WTC11 (cell line): ENCODE measurements at regions not wholly inside any gene's neighbourhood (a gene's known extent, or its start where the extent isn't known, plus 50 kb on each side); places are given as distances from the start of the nearest gene placed in this dataset.

Experiments used
- ATAC-seq: fragments of 200-7000 bp; cut with Tn5 transposase; 2 replicates; pipeline ENCODE4 v1.10.0; 2021; ENCODE audit warnings: mild to moderate bottlenecking, moderate library complexity
- CTCF ChIA-PET: fragments of 300-600 bp; sonication (Branson Sonifier 250); formaldehyde crosslinking; loops from one replicate; lab custom pipeline; 2021; ENCODE audit warnings: antibody characterized with exemption; lab: Charles Lee
- POLR2A ChIA-PET: fragments of 350-600 bp; sonication (Branson Sonifier 250); formaldehyde crosslinking; loops from one replicate; lab custom pipeline; 2021; ENCODE audit warnings: antibody characterized with exemption; lab: Charles Lee
- DNase-seq: peaks from one replicate; pipeline ENCODE4 v3.0.0; 2021; ENCODE audit warnings: low spot score
- H3K27ac Mint-ChIP-seq: 2 replicates; pipeline ENCODE4 v1.8.0; 2021; ENCODE audit warnings: mixed read lengths
- H3K27me3 Mint-ChIP-seq: 2 replicates; pipeline ENCODE4 v1.8.0; 2021; ENCODE audit warnings: low read depth, mild to moderate bottlenecking, moderate library complexity, mixed read lengths
- H3K36me3 Mint-ChIP-seq: 2 replicates; pipeline ENCODE4 v1.8.0; 2021; ENCODE audit warnings: mixed read lengths
- H3K4me1 Mint-ChIP-seq: 2 replicates; pipeline ENCODE4 v1.8.0; 2022; ENCODE audit warnings: mixed read lengths
- H3K4me3 Mint-ChIP-seq: 2 replicates; pipeline ENCODE4 v1.8.0; 2021; ENCODE audit warnings: mild to moderate bottlenecking, moderate library complexity, mixed read lengths
- H3K9me3 Mint-ChIP-seq: 2 replicates; pipeline ENCODE4 v1.8.0; 2021; ENCODE audit warnings: mixed read lengths
- AR ChIP-seq: fragments of 250-450 bp; sonication (Bioruptor Pico); IDR thresholded peaks from 2 replicates; pipeline ENCODE4 v1.9.0; 2021; ENCODE audit warnings: mild to moderate bottlenecking
- ATF3 ChIP-seq: sonication (generic); formaldehyde crosslinking; conservative IDR thresholded peaks from 2 replicates; pipeline ENCODE4 v1.8.1; 2022; ENCODE audit warnings: mild to moderate bottlenecking, missing genetic modification reagents
- ATF6 ChIP-seq: sonication (generic); formaldehyde crosslinking; IDR thresholded peaks from 2 replicates; pipeline ENCODE4 v1.8.1; 2023; ENCODE audit warnings: mild to moderate bottlenecking, missing genetic modification reagents
- E2F4 ChIP-seq: sonication (generic); formaldehyde crosslinking; IDR thresholded peaks from 2 replicates; pipeline ENCODE4 v1.8.1; 2022; ENCODE audit warnings: low read depth, mild to moderate bottlenecking, moderate library complexity, missing genetic modification reagents, borderline replicate concordance
- ETV6 ChIP-seq: sonication (generic); formaldehyde crosslinking; IDR thresholded peaks from 2 replicates; pipeline ENCODE4 v1.8.1; 2022; ENCODE audit warnings: mild to moderate bottlenecking, missing genetic modification reagents
- GTF2I ChIP-seq: fragments of 250-450 bp; sonication (Bioruptor Pico); conservative IDR thresholded peaks from 2 replicates; pipeline ENCODE4 v1.4.0; 2021; ENCODE audit warnings: mild to moderate bottlenecking
- HMGA2 ChIP-seq: fragments of 250-450 bp; sonication (Bioruptor Pico); IDR thresholded peaks from 2 replicates; pipeline ENCODE4 v1.4.0; 2021; ENCODE audit warnings: mild to moderate bottlenecking, moderate library complexity
- IRF1 ChIP-seq: sonication (generic); formaldehyde crosslinking; IDR thresholded peaks from 2 replicates; pipeline ENCODE4 v1.8.0; 2023; ENCODE audit warnings: missing genetic modification reagents
- JAZF1 ChIP-seq: fragments of 250-450 bp; sonication (Bioruptor Pico); IDR thresholded peaks from 2 replicates; pipeline ENCODE4 v1.9.0; 2021; ENCODE audit warnings: moderate library complexity, mild to moderate bottlenecking, inconsistent platforms
- KAT7 ChIP-seq: sonication (generic); formaldehyde crosslinking; IDR thresholded peaks from 2 replicates; pipeline ENCODE4 v1.8.1; 2023; ENCODE audit warnings: missing genetic modification reagents, mild to moderate bottlenecking, borderline replicate concordance
- NR2C2 ChIP-seq: sonication (generic); formaldehyde crosslinking; IDR thresholded peaks from 2 replicates; pipeline ENCODE4 v1.8.0; 2022; ENCODE audit warnings: mild to moderate bottlenecking, missing genetic modification reagents
- PRDM15 ChIP-seq: sonication (generic); formaldehyde crosslinking; IDR thresholded peaks from 2 replicates; pipeline ENCODE4 v1.8.0; 2022; ENCODE audit warnings: missing genetic modification reagents
- STAT6 ChIP-seq: sonication (generic); formaldehyde crosslinking; conservative IDR thresholded peaks from 2 replicates; pipeline ENCODE4 v1.8.1; 2023; ENCODE audit warnings: mild to moderate bottlenecking, low read depth, missing genetic modification reagents, moderate library complexity
- TCF7 ChIP-seq: sonication (generic); formaldehyde crosslinking; IDR thresholded peaks from 2 replicates; pipeline ENCODE4 v1.8.0; 2022; ENCODE audit warnings: mild to moderate bottlenecking, low read depth, missing genetic modification reagents, moderate library complexity
- ZNF232 ChIP-seq: sonication (generic); formaldehyde crosslinking; IDR thresholded peaks from 2 replicates; pipeline ENCODE4 v1.8.0; 2022; ENCODE audit warnings: mild to moderate bottlenecking, missing genetic modification reagents
- ZNF263 ChIP-seq: sonication (generic); formaldehyde crosslinking; IDR thresholded peaks from 2 replicates; pipeline ENCODE4 v1.8.1; 2022; ENCODE audit warnings: low read depth, mild to moderate bottlenecking, moderate library complexity, missing genetic modification reagents
- ZNF425 ChIP-seq: fragments of 250-450 bp; sonication (Bioruptor Pico); conservative IDR thresholded peaks from 2 replicates; pipeline ENCODE4 v1.9.0; 2021; ENCODE audit warnings: mild to moderate bottlenecking

GRCh38 chr18:42165922-42166513, 211.0 kb downstream of the PIK3C3 start (continued):
- TF ChIP-seq ZNF425 (CRISPR knock-in tag) (no peak), KAT7 (no peak), ZNF263 (CRISPR knock-in tag) (no peak), AR (CRISPR knock-in tag) (no peak), GTF2I (CRISPR knock-in tag) (no peak), ATF3 (CRISPR knock-in tag) (no peak), ETV6 (no peak)

GRCh38 chr18:42168487-42168886, 213.5 kb downstream of the PIK3C3 start:
- ATAC-seq (no peak), DNase-seq (no peak)
- ChIA-PET POLR2A (no interaction called here), CTCF (no interaction called here)
- no peak overlapping the region for H3K4me3 Mint-ChIP-seq
- H3K9me3 Mint-ChIP-seq, result 0 out of 2 replicates have a peak, but pooled peaks cover 3% of the 10 kb centered on the region
- no peaks in the 10 kb centered on the region for H3K36me3 Mint-ChIP-seq
- H3K27me3 Mint-ChIP-seq, result no peaks in the 10 kb centered on the region
- no peaks in the 10 kb centered on the region for H3K4me1 Mint-ChIP-seq
- H3K27ac Mint-ChIP-seq, result no peak overlapping the region
- TF ChIP-seq TCF7 (CRISPR knock-in tag) (no peak), HMGA2 (CRISPR knock-in tag) (no peak), STAT6 (no peak), IRF1 (no peak), NR2C2 (CRISPR knock-in tag) (no peak), ZNF425 (CRISPR knock-in tag) (no peak), E2F4 (CRISPR knock-in tag) (no peak), PRDM15 (CRISPR knock-in tag) (no peak), JAZF1 (CRISPR knock-in tag) (no peak), ATF6 (no peak), ZNF232 (CRISPR knock-in tag) (no peak)
